Suprapubic skin (tissue), 4 donors: ENCODE measurements at regions not wholly inside any gene's neighbourhood (a gene's known extent, or its start where the extent isn't known, plus 50 kb on each side); places are given as distances from the start of the nearest gene placed in this dataset.

Experiments
- EP300 ChIP-seq: sonication (generic); formaldehyde crosslinking; IDR thresholded peaks from one replicate; pipeline ENCODE4 v1.6.1; 2017; ENCODE audit warnings: antibody characterized with exemption
- POLR2A ChIP-seq, 2 donors: fragments of 450-650 bp; IDR thresholded peaks; one replicate each; pipeline ENCODE4 v1.6.1; 2017; ENCODE audit warnings: antibody characterized with exemption in 2 of 2, mild to moderate bottlenecking in 2 of 2, moderate library complexity in 2 of 2
- POLR2AphosphoS5 ChIP-seq, 3 donors: sonication (generic); formaldehyde crosslinking; IDR thresholded peaks; one replicate each; pipeline ENCODE4 v1.6.1; 2017; ENCODE audit warnings: antibody characterized with exemption in 3 of 3
- TF ChIP-seq, protein P1 (sequence below), 2 donors: fragments of 200-600 bp in 1 of 2; fragments of 450-650 bp in 1 of 2; sonication (generic) in 1 of 2; IDR thresholded peaks; one replicate each; pipeline ENCODE4 v1.5.1; 2016 to 2019; ENCODE audit warnings: antibody characterized with exemption in 2 of 2, mild to moderate bottlenecking in 1 of 2, moderate library complexity in 1 of 2

DNA sequence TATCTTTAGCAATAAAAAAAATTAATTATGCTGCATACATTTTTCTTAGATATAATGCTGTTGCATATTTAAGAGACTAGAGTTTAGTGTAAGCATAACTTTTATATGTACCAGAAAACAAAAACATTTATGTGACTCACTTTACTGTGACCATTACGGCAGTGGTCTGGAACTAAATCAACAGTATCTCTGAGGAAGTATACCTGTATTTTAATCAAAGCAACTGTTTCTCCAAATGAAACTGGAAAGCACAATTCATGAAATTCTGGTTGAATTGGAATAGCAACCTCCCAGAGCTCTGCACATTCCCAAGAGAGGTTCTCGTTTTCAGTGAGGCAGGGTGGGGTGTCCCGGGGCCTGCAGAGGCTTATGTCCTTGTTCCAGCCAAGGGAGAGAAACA is 112.2 kb upstream of the TACR1 start:
- TF ChIP-seq, protein P1, sequence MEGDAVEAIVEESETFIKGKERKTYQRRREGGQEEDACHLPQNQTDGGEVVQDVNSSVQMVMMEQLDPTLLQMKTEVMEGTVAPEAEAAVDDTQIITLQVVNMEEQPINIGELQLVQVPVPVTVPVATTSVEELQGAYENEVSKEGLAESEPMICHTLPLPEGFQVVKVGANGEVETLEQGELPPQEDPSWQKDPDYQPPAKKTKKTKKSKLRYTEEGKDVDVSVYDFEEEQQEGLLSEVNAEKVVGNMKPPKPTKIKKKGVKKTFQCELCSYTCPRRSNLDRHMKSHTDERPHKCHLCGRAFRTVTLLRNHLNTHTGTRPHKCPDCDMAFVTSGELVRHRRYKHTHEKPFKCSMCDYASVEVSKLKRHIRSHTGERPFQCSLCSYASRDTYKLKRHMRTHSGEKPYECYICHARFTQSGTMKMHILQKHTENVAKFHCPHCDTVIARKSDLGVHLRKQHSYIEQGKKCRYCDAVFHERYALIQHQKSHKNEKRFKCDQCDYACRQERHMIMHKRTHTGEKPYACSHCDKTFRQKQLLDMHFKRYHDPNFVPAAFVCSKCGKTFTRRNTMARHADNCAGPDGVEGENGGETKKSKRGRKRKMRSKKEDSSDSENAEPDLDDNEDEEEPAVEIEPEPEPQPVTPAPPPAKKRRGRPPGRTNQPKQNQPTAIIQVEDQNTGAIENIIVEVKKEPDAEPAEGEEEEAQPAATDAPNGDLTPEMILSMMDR (IDR thresholded peaks at IDR 0.05): no peak
- TF ChIP-seq EP300: no peak
- TF ChIP-seq POLR2AphosphoS5 (IDR thresholded peaks at IDR 0.05): no peak
- no peak for TF ChIP-seq POLR2A (IDR thresholded peaks at IDR 0.05)
